ENCODE measurements at regions not wholly inside any gene's neighbourhood (a gene's known extent, or its start where the extent isn't known, plus 50 kb on each side); places are given as distances from the start of the nearest gene placed in this dataset.

GRCh38 chr4:86481440-86481839 is 112.7 kb upstream of the PTPN13 start:
- no peaks in the 10 kb centered on the region for H3K27me3 ChIP-seq (ENCODE audit: control insufficient read depth, insufficient read depth, low read length)
- DNase-seq: no peak
- no peak overlapping the region for H3K27ac ChIP-seq (ENCODE audit: low read length)
- no peaks in the 10 kb centered on the region for H3K4me1 ChIP-seq (ENCODE audit: control insufficient read depth, insufficient read depth, low read length)
- H3K9me3 ChIP-seq (ENCODE audit: control insufficient read depth, low read depth, low read length): no peaks in the 10 kb centered on the region
- no peak overlapping the region for H3K4me3 ChIP-seq (ENCODE audit: low read length)
- no peaks in the 10 kb centered on the region for H3K36me3 ChIP-seq (ENCODE audit: control insufficient read depth, insufficient read depth, low read length)
- WGBS (ENCODE audit: insufficient coverage, low lambda C conversion rate): 71% methylated on average over 1 of the region's 1 CpG

GRCh38 chr4:86482306-86483172 is 111.6 kb upstream of the PTPN13 start:
- H3K4me3 ChIP-seq (ENCODE audit: low read length): no peak overlapping the region
- H3K27ac ChIP-seq (ENCODE audit: low read length): no peak overlapping the region
- DNase-seq: no peak
- H3K9me3 ChIP-seq (ENCODE audit: control insufficient read depth, low read depth, low read length): no peaks in the 10 kb centered on the region
- no peaks in the 10 kb centered on the region for H3K4me1 ChIP-seq (ENCODE audit: control insufficient read depth, insufficient read depth, low read length)
- H3K36me3 ChIP-seq (ENCODE audit: control insufficient read depth, insufficient read depth, low read length): no peaks in the 10 kb centered on the region
- H3K27me3 ChIP-seq (ENCODE audit: control insufficient read depth, insufficient read depth, low read length): no peaks in the 10 kb centered on the region
- WGBS (ENCODE audit: insufficient coverage, low lambda C conversion rate): 17% methylated on average over 2 of the region's 5 CpGs

GRCh38 chr4:86483173-86483490 is 111.0 kb upstream of the PTPN13 start:
- Histone ChIP-seq H3K36me3 (ENCODE audit: control insufficient read depth, insufficient read depth, low read length) (no peaks in the 10 kb centered on the region), H3K27ac (ENCODE audit: low read length) (no peak overlapping the region), H3K27me3 (ENCODE audit: control insufficient read depth, insufficient read depth, low read length) (no peaks in the 10 kb centered on the region), H3K4me3 (ENCODE audit: low read length) (no peak overlapping the region), H3K9me3 (ENCODE audit: control insufficient read depth, low read depth, low read length) (no peaks in the 10 kb centered on the region), H3K4me1 (ENCODE audit: control insufficient read depth, insufficient read depth, low read length) (no peaks in the 10 kb centered on the region)
- no peak for DNase-seq
- WGBS (ENCODE audit: insufficient coverage, low lambda C conversion rate): 44% methylated on average over 2 of the region's 2 CpGs

GRCh38 chr4:86483773-86484172 is 110.3 kb upstream of the PTPN13 start:
- Histone ChIP-seq H3K36me3 (ENCODE audit: control insufficient read depth, insufficient read depth, low read length) (no peaks in the 10 kb centered on the region), H3K27ac (ENCODE audit: low read length) (no peak overlapping the region), H3K27me3 (ENCODE audit: control insufficient read depth, insufficient read depth, low read length) (no peaks in the 10 kb centered on the region), H3K4me1 (ENCODE audit: control insufficient read depth, insufficient read depth, low read length) (no peaks in the 10 kb centered on the region), H3K4me3 (ENCODE audit: low read length) (no peak overlapping the region), H3K9me3 (ENCODE audit: control insufficient read depth, low read depth, low read length) (no peaks in the 10 kb centered on the region)
- WGBS (ENCODE audit: insufficient coverage, low lambda C conversion rate): no CpG with 5 or more reads among the region's 2 CpGs
- no peak for DNase-seq

GRCh38 chr4:86484241-86484640 is 109.9 kb upstream of the PTPN13 start:
- H3K4me3 ChIP-seq (ENCODE audit: low read length): no peak overlapping the region
- H3K9me3 ChIP-seq (ENCODE audit: control insufficient read depth, low read depth, low read length): no peaks in the 10 kb centered on the region
- H3K27me3 ChIP-seq (ENCODE audit: control insufficient read depth, insufficient read depth, low read length): no peaks in the 10 kb centered on the region
- H3K36me3 ChIP-seq (ENCODE audit: control insufficient read depth, insufficient read depth, low read length): no peaks in the 10 kb centered on the region
- 100% methylated on average over 1 of the region's 3 CpGs for WGBS (ENCODE audit: insufficient coverage, low lambda C conversion rate)
- no peaks in the 10 kb centered on the region for H3K4me1 ChIP-seq (ENCODE audit: control insufficient read depth, insufficient read depth, low read length)
- DNase-seq: no peak
- H3K27ac ChIP-seq (ENCODE audit: low read length): no peak overlapping the region

GRCh38 chr4:86487738-86488348 is 106.3 kb upstream of the PTPN13 start:
- Histone ChIP-seq H3K9me3 (ENCODE audit: control insufficient read depth, low read depth, low read length) (no peaks in the 10 kb centered on the region), H3K36me3 (ENCODE audit: control insufficient read depth, insufficient read depth, low read length) (no peaks in the 10 kb centered on the region), H3K27ac (ENCODE audit: low read length) (no peak overlapping the region), H3K4me1 (ENCODE audit: control insufficient read depth, insufficient read depth, low read length) (no peaks in the 10 kb centered on the region), H3K4me3 (ENCODE audit: low read length) (no peak overlapping the region), H3K27me3 (ENCODE audit: control insufficient read depth, insufficient read depth, low read length) (no peaks in the 10 kb centered on the region)
- WGBS (ENCODE audit: insufficient coverage, low lambda C conversion rate): no CpG with 5 or more reads among the region's 3 CpGs
- no peak for DNase-seq

- no peaks in the 10 kb centered on the region for H3K4me1 ChIP-seq (ENCODE audit: control insufficient read depth, insufficient read depth, low read length)
- no peaks in the 10 kb centered on the region for H3K27me3 ChIP-seq (ENCODE audit: control insufficient read depth, insufficient read depth, low read length)
- no peak overlapping the region for H3K4me3 ChIP-seq (ENCODE audit: low read length)
- DNase-seq: no peak
- H3K27ac ChIP-seq (ENCODE audit: low read length): no peak overlapping the region
- H3K36me3 ChIP-seq (ENCODE audit: control insufficient read depth, insufficient read depth, low read length): no peaks in the 10 kb centered on the region
- H3K9me3 ChIP-seq (ENCODE audit: control insufficient read depth, low read depth, low read length): no peaks in the 10 kb centered on the region
These were observed 100.7 kb upstream of the PTPN13 start for GRCh38 chr4:86493460-86493859.

- Histone ChIP-seq H3K36me3 (ENCODE audit: control insufficient read depth, insufficient read depth, low read length) (no peaks in the 10 kb centered on the region), H3K27me3 (ENCODE audit: control insufficient read depth, insufficient read depth, low read length) (no peaks in the 10 kb centered on the region), H3K9me3 (ENCODE audit: control insufficient read depth, low read depth, low read length) (no peaks in the 10 kb centered on the region), H3K27ac (ENCODE audit: low read length) (no peak overlapping the region), H3K4me1 (ENCODE audit: control insufficient read depth, insufficient read depth, low read length) (no peaks in the 10 kb centered on the region), H3K4me3 (ENCODE audit: low read length) (no peak overlapping the region)
- WGBS (ENCODE audit: insufficient coverage, low lambda C conversion rate): 25% methylated on average over 1 of the region's 5 CpGs
- DNase-seq: no peak
These were observed 97.7 kb upstream of the PTPN13 start for GRCh38 chr4:86496094-86497080.

- no peak for DNase-seq
- Histone ChIP-seq H3K27ac (ENCODE audit: low read length) (no peak overlapping the region), H3K4me3 (ENCODE audit: low read length) (no peak overlapping the region), H3K4me1 (ENCODE audit: control insufficient read depth, insufficient read depth, low read length) (no peaks in the 10 kb centered on the region), H3K27me3 (ENCODE audit: control insufficient read depth, insufficient read depth, low read length) (no peaks in the 10 kb centered on the region), H3K36me3 (ENCODE audit: control insufficient read depth, insufficient read depth, low read length) (no peaks in the 10 kb centered on the region), H3K9me3 (ENCODE audit: control insufficient read depth, low read depth, low read length) (no peaks in the 10 kb centered on the region)
- WGBS (ENCODE audit: insufficient coverage, low lambda C conversion rate): no CpG with 5 or more reads among the region's 2 CpGs
These were observed 97.0 kb upstream of the PTPN13 start for GRCh38 chr4:86497131-86497530.

Measured in large intestine (tissue), 3 donors.